ENCODE measurements at regions not wholly inside any gene's neighbourhood (a gene's known extent, or its start where the extent isn't known, plus 50 kb on each side); places are given as distances from the start of the nearest gene placed in this dataset.

GRCh38 chr6:6392214-6393068, 72.0 kb upstream of the F13A1 start:
- Mint-ChIP-seq H3K36me3 (ENCODE audit: insufficient read depth, unreplicated experiment) (no peaks in the 10 kb centered on the region), H3K27ac (ENCODE audit: unreplicated experiment) (no peak overlapping the region), H3K9me3 (ENCODE audit: unreplicated experiment) (no peaks in the 10 kb centered on the region), H3K27me3 (ENCODE audit: insufficient read depth, unreplicated experiment) (peaks cover 18% of the 10 kb centered on the region), H3K4me1 (ENCODE audit: low read depth, unreplicated experiment) (no peaks in the 10 kb centered on the region), H3K4me3 (ENCODE audit: unreplicated experiment) (no peak overlapping the region)
- no peak for TF ChIP-seq CTCF (IDR thresholded peaks at IDR 0.05; ENCODE audit: insufficient read depth in 1 of 2, low read depth in 1 of 2, low read length in 1 of 2, severe bottlenecking in 1 of 2, unreplicated experiment in 1 of 2)
- no TSS peak for BruUV-seq (replicated peaks)
- no peaks in the 10 kb centered on the region for H3K27me3 ChIP-seq (replicated peaks; ENCODE audit: control insufficient read depth, insufficient read depth, low read length)
- no peaks in the 10 kb centered on the region for H3K36me3 ChIP-seq (ENCODE audit: control insufficient read depth, insufficient read depth, low read length)
- no peak for DNase-seq
- intact Hi-C loops (cut with micrococcal nuclease; ENCODE audit: unreplicated experiment), result no loop called here
- H3K4me1 ChIP-seq, result no peaks in the 10 kb centered on the region
- POLR2A ChIA-PET, result no interaction called here
- no peaks in the 10 kb centered on the region for H3K9me3 ChIP-seq
- H3K4me3 ChIP-seq (ENCODE audit: low read depth, low read length), result no peak overlapping the region
- CTCF ChIA-PET, result no interaction called here

GRCh38 chr6:6393069-6393529, 72.6 kb upstream of the F13A1 start:
- no peak overlapping the region for H3K4me3 ChIP-seq (ENCODE audit: low read depth, low read length)
- POLR2A ChIA-PET, result no interaction called here
- Mint-ChIP-seq H3K27me3 (ENCODE audit: insufficient read depth, unreplicated experiment) (peaks cover 18% of the 10 kb centered on the region), H3K27ac (ENCODE audit: unreplicated experiment) (no peak overlapping the region), H3K9me3 (ENCODE audit: unreplicated experiment) (no peaks in the 10 kb centered on the region), H3K4me1 (ENCODE audit: low read depth, unreplicated experiment) (no peaks in the 10 kb centered on the region), H3K4me3 (ENCODE audit: unreplicated experiment) (no peak overlapping the region), H3K36me3 (ENCODE audit: insufficient read depth, unreplicated experiment) (no peaks in the 10 kb centered on the region)
- H3K36me3 ChIP-seq (ENCODE audit: control insufficient read depth, insufficient read depth, low read length), result no peaks in the 10 kb centered on the region
- CTCF ChIA-PET, result no interaction called here
- intact Hi-C loops (cut with micrococcal nuclease; ENCODE audit: unreplicated experiment), result no loop called here
- TF ChIP-seq CTCF (IDR thresholded peaks at IDR 0.05; ENCODE audit: insufficient read depth in 1 of 2, low read depth in 1 of 2, low read length in 1 of 2, severe bottlenecking in 1 of 2, unreplicated experiment in 1 of 2), result no peak
- H3K9me3 ChIP-seq, result no peaks in the 10 kb centered on the region
- no peaks in the 10 kb centered on the region for H3K4me1 ChIP-seq
- DNase-seq, result no peak
- no peaks in the 10 kb centered on the region for H3K27me3 ChIP-seq (replicated peaks; ENCODE audit: control insufficient read depth, insufficient read depth, low read length)
- no TSS peak for BruUV-seq (replicated peaks)

- H3K9me3 Mint-ChIP-seq (ENCODE audit: unreplicated experiment), result no peaks in the 10 kb centered on the region
- Histone ChIP-seq H3K4me1 (no peaks in the 10 kb centered on the region), H3K4me3 (ENCODE audit: low read depth, low read length) (no peak overlapping the region), H3K36me3 (ENCODE audit: control insufficient read depth, insufficient read depth, low read length) (no peaks in the 10 kb centered on the region), H3K9me3 (no peaks in the 10 kb centered on the region), H3K27me3 (replicated peaks; ENCODE audit: control insufficient read depth, insufficient read depth, low read length) (no peaks in the 10 kb centered on the region)
- H3K4me1 Mint-ChIP-seq (ENCODE audit: low read depth, unreplicated experiment), result no peaks in the 10 kb centered on the region
- ChIA-PET CTCF (no interaction called here), POLR2A (no interaction called here)
- no peak overlapping the region for H3K27ac Mint-ChIP-seq (ENCODE audit: unreplicated experiment)
- intact Hi-C loops (cut with micrococcal nuclease; ENCODE audit: unreplicated experiment), result no loop called here
- DNase-seq, result no peak
- BruUV-seq (replicated peaks), result no TSS peak
- no peak overlapping the region for H3K4me3 Mint-ChIP-seq (ENCODE audit: unreplicated experiment)
- peaks cover 13% of the 10 kb centered on the region for H3K27me3 Mint-ChIP-seq (ENCODE audit: insufficient read depth, unreplicated experiment)
- H3K36me3 Mint-ChIP-seq (ENCODE audit: insufficient read depth, unreplicated experiment), result no peaks in the 10 kb centered on the region
- TF ChIP-seq CTCF (IDR thresholded peaks at IDR 0.05; ENCODE audit: insufficient read depth in 1 of 2, low read depth in 1 of 2, low read length in 1 of 2, severe bottlenecking in 1 of 2, unreplicated experiment in 1 of 2), result no peak
Observed at GRCh38 chr6:6395581-6396197, 75.2 kb upstream of the F13A1 start.
